WTC11 (cell line): ENCODE measurements at regions not wholly inside any gene's neighbourhood (a gene's known extent, or its start where the extent isn't known, plus 50 kb on each side); places are given as distances from the start of the nearest gene placed in this dataset.

ENCODE experiments used
- ATAC-seq: fragments of 200-7000 bp; cut with Tn5 transposase; 2 replicates; pipeline ENCODE4 v1.10.0; 2021; ENCODE audit warnings: mild to moderate bottlenecking, moderate library complexity
- CTCF ChIA-PET: fragments of 300-600 bp; sonication (Branson Sonifier 250); formaldehyde crosslinking; loops from one replicate; lab custom pipeline; 2021; ENCODE audit warnings: antibody characterized with exemption; lab: Charles Lee
- POLR2A ChIA-PET: fragments of 350-600 bp; sonication (Branson Sonifier 250); formaldehyde crosslinking; loops from one replicate; lab custom pipeline; 2021; ENCODE audit warnings: antibody characterized with exemption; lab: Charles Lee
- DNase-seq: peaks from one replicate; pipeline ENCODE4 v3.0.0; 2021; ENCODE audit warnings: low spot score
- H3K27ac Mint-ChIP-seq: 2 replicates; pipeline ENCODE4 v1.8.0; 2021; ENCODE audit warnings: mixed read lengths
- H3K27me3 Mint-ChIP-seq: 2 replicates; pipeline ENCODE4 v1.8.0; 2021; ENCODE audit warnings: low read depth, mild to moderate bottlenecking, moderate library complexity, mixed read lengths
- H3K36me3 Mint-ChIP-seq: 2 replicates; pipeline ENCODE4 v1.8.0; 2021; ENCODE audit warnings: mixed read lengths
- H3K4me1 Mint-ChIP-seq: 2 replicates; pipeline ENCODE4 v1.8.0; 2022; ENCODE audit warnings: mixed read lengths
- H3K4me3 Mint-ChIP-seq: 2 replicates; pipeline ENCODE4 v1.8.0; 2021; ENCODE audit warnings: mild to moderate bottlenecking, moderate library complexity, mixed read lengths
- H3K9me3 Mint-ChIP-seq: 2 replicates; pipeline ENCODE4 v1.8.0; 2021; ENCODE audit warnings: mixed read lengths
- ELF4 ChIP-seq: sonication (generic); formaldehyde crosslinking; IDR thresholded peaks from 2 replicates; pipeline ENCODE4 v1.8.1; 2022; ENCODE audit warnings: low read depth, mild to moderate bottlenecking, moderate library complexity, missing genetic modification reagents
- ETV6 ChIP-seq: sonication (generic); formaldehyde crosslinking; IDR thresholded peaks from 2 replicates; pipeline ENCODE4 v1.8.1; 2022; ENCODE audit warnings: mild to moderate bottlenecking, missing genetic modification reagents
- IRF1 ChIP-seq: sonication (generic); formaldehyde crosslinking; IDR thresholded peaks from 2 replicates; pipeline ENCODE4 v1.8.0; 2023; ENCODE audit warnings: missing genetic modification reagents
- JUN ChIP-seq: sonication (generic); formaldehyde crosslinking; IDR thresholded peaks from 2 replicates; pipeline ENCODE4 v1.8.0; 2023; ENCODE audit warnings: mild to moderate bottlenecking, missing genetic modification reagents
- KAT7 ChIP-seq: sonication (generic); formaldehyde crosslinking; IDR thresholded peaks from 2 replicates; pipeline ENCODE4 v1.8.1; 2023; ENCODE audit warnings: missing genetic modification reagents, mild to moderate bottlenecking, borderline replicate concordance
- MLX ChIP-seq: sonication (generic); formaldehyde crosslinking; IDR thresholded peaks from 2 replicates; pipeline ENCODE4 v1.8.1; 2023; ENCODE audit warnings: mild to moderate bottlenecking, missing genetic modification reagents, moderate library complexity
- NR1H2 ChIP-seq: sonication (generic); formaldehyde crosslinking; IDR thresholded peaks from 2 replicates; pipeline ENCODE4 v1.9.0; 2021; ENCODE audit warnings: mild to moderate bottlenecking, moderate library complexity, missing genetic modification reagents
- RELA ChIP-seq: sonication (generic); formaldehyde crosslinking; IDR thresholded peaks from 2 replicates; pipeline ENCODE4 v1.8.1; 2022; ENCODE audit warnings: missing genetic modification reagents, mild to moderate bottlenecking, borderline replicate concordance
- RORB ChIP-seq: fragments of 250-450 bp; sonication (Bioruptor Pico); IDR thresholded peaks from 2 replicates; pipeline ENCODE4 v1.9.0; 2021; ENCODE audit warnings: mild to moderate bottlenecking
- SP1 ChIP-seq: sonication (generic); formaldehyde crosslinking; conservative IDR thresholded peaks from 2 replicates; pipeline ENCODE4 v1.8.1; 2022; ENCODE audit warnings: missing genetic modification reagents
- TCF7 ChIP-seq: sonication (generic); formaldehyde crosslinking; IDR thresholded peaks from 2 replicates; pipeline ENCODE4 v1.8.0; 2022; ENCODE audit warnings: mild to moderate bottlenecking, low read depth, missing genetic modification reagents, moderate library complexity
- TEAD4 ChIP-seq: sonication (generic); formaldehyde crosslinking; IDR thresholded peaks from 2 replicates; pipeline ENCODE4 v1.8.0; 2022; ENCODE audit warnings: mild to moderate bottlenecking, missing genetic modification reagents
- ZBTB21 ChIP-seq: sonication (generic); formaldehyde crosslinking; IDR thresholded peaks from 2 replicates; pipeline ENCODE4 v1.8.1; 2023; ENCODE audit warnings: mild to moderate bottlenecking, missing genetic modification reagents, borderline replicate concordance
- ZNF263 ChIP-seq: sonication (generic); formaldehyde crosslinking; IDR thresholded peaks from 2 replicates; pipeline ENCODE4 v1.8.1; 2022; ENCODE audit warnings: low read depth, mild to moderate bottlenecking, moderate library complexity, missing genetic modification reagents
- ZNF396 ChIP-seq: fragments of 250-450 bp; sonication (Bioruptor Pico); IDR thresholded peaks from 2 replicates; pipeline ENCODE4 v1.8.0; 2021; ENCODE audit warnings: mild to moderate bottlenecking, moderate library complexity, borderline replicate concordance
- ZNF671 ChIP-seq: fragments of 250-450 bp; sonication (Bioruptor Pico); IDR thresholded peaks from 2 replicates; pipeline ENCODE4 v1.8.0; 2021; ENCODE audit warnings: mild to moderate bottlenecking
- TF ChIP-seq, protein P1 (sequence below): sonication (generic); formaldehyde crosslinking; IDR thresholded peaks from 2 replicates; pipeline ENCODE4 v1.8.0; 2022; ENCODE audit warnings: mild to moderate bottlenecking, missing genetic modification reagents
- TF ChIP-seq, protein P2 (sequence below): sonication (generic); formaldehyde crosslinking; IDR thresholded peaks from 2 replicates; pipeline ENCODE4 v1.8.1; 2023; ENCODE audit warnings: mild to moderate bottlenecking, moderate library complexity, missing genetic modification reagents
- TF ChIP-seq, protein P3 (sequence below): sonication (generic); formaldehyde crosslinking; IDR thresholded peaks from 2 replicates; pipeline ENCODE4 v1.8.0; 2022; ENCODE audit warnings: mild to moderate bottlenecking, missing genetic modification reagents
- TF ChIP-seq, protein P4 (sequence below): sonication (generic); formaldehyde crosslinking; IDR thresholded peaks from 2 replicates; pipeline ENCODE4 v1.8.0; 2022; ENCODE audit warnings: missing genetic modification reagents
- TF ChIP-seq, protein P5 (sequence below): sonication (generic); formaldehyde crosslinking; IDR thresholded peaks from 2 replicates; pipeline ENCODE4 v1.8.0; 2022; ENCODE audit warnings: mild to moderate bottlenecking, missing genetic modification reagents
- TF ChIP-seq, protein P6 (sequence below): fragments of 250-450 bp; sonication (Bioruptor Pico); IDR thresholded peaks from 2 replicates; pipeline ENCODE4 v2.1.2; 2022; ENCODE audit warnings: mild to moderate bottlenecking, moderate library complexity
- TF ChIP-seq, protein P7 (sequence below): sonication (generic); formaldehyde crosslinking; IDR thresholded peaks from 2 replicates; pipeline ENCODE4 v1.8.1; 2022; ENCODE audit warnings: mild to moderate bottlenecking, missing genetic modification reagents, moderate library complexity, borderline replicate concordance

DNA sequence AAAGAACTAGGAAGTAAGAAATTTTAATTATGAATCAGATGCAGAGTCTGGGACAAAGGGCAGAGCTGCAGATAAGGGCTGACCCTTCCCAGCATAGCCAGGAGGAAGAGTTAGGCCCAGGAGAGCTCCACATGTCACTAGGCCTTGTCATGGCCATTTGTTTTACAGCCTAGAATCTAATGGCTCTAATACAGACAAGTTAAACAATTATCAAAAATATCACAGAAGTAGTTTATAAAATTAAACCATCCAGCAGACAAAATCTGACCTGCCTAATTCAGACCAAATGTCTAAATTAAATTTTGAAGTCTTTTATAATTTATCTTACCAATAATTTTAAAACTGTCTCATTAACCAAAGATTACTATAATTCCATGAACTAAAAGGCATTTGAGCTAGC lies 1369.5 kb downstream of the CDH11 start:
- TF ChIP-seq ZNF671 (CRISPR knock-in tag): no peak
- TF ChIP-seq, protein P1, sequence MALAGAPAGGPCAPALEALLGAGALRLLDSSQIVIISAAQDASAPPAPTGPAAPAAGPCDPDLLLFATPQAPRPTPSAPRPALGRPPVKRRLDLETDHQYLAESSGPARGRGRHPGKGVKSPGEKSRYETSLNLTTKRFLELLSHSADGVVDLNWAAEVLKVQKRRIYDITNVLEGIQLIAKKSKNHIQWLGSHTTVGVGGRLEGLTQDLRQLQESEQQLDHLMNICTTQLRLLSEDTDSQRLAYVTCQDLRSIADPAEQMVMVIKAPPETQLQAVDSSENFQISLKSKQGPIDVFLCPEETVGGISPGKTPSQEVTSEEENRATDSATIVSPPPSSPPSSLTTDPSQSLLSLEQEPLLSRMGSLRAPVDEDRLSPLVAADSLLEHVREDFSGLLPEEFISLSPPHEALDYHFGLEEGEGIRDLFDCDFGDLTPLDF (CRISPR knock-in tag): no peak
- TF ChIP-seq ETV6 (CRISPR knock-in tag): no peak
- TF ChIP-seq SP1 (CRISPR knock-in tag): no peak
- TF ChIP-seq ZNF396 (CRISPR knock-in tag): no peak
- TF ChIP-seq, protein P2, sequence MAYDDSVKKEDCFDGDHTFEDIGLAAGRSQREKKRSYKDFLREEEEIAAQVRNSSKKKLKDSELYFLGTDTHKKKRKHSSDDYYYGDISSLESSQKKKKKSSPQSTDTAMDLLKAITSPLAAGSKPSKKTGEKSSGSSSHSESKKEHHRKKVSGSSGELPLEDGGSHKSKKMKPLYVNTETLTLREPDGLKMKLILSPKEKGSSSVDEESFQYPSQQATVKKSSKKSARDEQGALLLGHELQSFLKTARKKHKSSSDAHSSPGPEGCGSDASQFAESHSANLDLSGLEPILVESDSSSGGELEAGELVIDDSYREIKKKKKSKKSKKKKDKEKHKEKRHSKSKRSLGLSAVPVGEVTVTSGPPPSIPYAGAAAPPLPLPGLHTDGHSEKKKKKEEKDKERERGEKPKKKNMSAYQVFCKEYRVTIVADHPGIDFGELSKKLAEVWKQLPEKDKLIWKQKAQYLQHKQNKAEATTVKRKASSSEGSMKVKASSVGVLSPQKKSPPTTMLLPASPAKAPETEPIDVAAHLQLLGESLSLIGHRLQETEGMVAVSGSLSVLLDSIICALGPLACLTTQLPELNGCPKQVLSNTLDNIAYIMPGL (CRISPR knock-in tag): no peak
- TF ChIP-seq NR1H2: no peak
- TF ChIP-seq, protein P3, sequence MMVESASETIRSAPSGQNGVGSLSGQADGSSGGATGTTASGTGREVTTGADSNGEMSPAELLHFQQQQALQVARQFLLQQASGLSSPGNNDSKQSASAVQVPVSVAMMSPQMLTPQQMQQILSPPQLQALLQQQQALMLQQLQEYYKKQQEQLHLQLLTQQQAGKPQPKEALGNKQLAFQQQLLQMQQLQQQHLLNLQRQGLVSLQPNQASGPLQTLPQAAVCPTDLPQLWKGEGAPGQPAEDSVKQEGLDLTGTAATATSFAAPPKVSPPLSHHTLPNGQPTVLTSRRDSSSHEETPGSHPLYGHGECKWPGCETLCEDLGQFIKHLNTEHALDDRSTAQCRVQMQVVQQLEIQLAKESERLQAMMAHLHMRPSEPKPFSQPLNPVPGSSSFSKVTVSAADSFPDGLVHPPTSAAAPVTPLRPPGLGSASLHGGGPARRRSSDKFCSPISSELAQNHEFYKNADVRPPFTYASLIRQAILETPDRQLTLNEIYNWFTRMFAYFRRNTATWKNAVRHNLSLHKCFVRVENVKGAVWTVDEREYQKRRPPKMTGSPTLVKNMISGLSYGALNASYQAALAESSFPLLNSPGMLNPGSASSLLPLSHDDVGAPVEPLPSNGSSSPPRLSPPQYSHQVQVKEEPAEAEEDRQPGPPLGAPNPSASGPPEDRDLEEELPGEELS (CRISPR knock-in tag): no peak
- TF ChIP-seq ELF4 (CRISPR knock-in tag): no peak
- TF ChIP-seq JUN (CRISPR knock-in tag): no peak
- TF ChIP-seq ZNF263 (CRISPR knock-in tag): no peak
- TF ChIP-seq RELA: no peak
- TF ChIP-seq, protein P4, sequence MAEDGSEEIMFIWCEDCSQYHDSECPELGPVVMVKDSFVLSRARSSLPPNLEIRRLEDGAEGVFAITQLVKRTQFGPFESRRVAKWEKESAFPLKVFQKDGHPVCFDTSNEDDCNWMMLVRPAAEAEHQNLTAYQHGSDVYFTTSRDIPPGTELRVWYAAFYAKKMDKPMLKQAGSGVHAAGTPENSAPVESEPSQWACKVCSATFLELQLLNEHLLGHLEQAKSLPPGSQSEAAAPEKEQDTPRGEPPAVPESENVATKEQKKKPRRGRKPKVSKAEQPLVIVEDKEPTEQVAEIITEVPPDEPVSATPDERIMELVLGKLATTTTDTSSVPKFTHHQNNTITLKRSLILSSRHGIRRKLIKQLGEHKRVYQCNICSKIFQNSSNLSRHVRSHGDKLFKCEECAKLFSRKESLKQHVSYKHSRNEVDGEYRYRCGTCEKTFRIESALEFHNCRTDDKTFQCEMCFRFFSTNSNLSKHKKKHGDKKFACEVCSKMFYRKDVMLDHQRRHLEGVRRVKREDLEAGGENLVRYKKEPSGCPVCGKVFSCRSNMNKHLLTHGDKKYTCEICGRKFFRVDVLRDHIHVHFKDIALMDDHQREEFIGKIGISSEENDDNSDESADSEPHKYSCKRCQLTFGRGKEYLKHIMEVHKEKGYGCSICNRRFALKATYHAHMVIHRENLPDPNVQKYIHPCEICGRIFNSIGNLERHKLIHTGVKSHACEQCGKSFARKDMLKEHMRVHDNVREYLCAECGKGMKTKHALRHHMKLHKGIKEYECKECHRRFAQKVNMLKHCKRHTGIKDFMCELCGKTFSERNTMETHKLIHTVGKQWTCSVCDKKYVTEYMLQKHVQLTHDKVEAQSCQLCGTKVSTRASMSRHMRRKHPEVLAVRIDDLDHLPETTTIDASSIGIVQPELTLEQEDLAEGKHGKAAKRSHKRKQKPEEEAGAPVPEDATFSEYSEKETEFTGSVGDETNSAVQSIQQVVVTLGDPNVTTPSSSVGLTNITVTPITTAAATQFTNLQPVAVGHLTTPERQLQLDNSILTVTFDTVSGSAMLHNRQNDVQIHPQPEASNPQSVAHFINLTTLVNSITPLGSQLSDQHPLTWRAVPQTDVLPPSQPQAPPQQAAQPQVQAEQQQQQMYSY (CRISPR knock-in tag): no peak
- no peak for TF ChIP-seq MLX (CRISPR knock-in tag)
- TF ChIP-seq, all 79 proteins: peak for 0
- ChIA-PET CTCF (no interaction called here), POLR2A (no interaction called here)
- H3K4me3 Mint-ChIP-seq: no peak overlapping the region
- ATAC-seq (no peak), DNase-seq (no peak)
- H3K27me3 Mint-ChIP-seq: no peaks in the 10 kb centered on the region; the same call in 1 of the 2 replicates
- 0 out of 2 replicates have a peak, but pooled peaks cover 3% of the 10 kb centered on the region for H3K36me3 Mint-ChIP-seq
- peaks cover 17% of the 10 kb centered on the region for H3K9me3 Mint-ChIP-seq
- H3K4me1 Mint-ChIP-seq: peaks cover 22% of the 10 kb centered on the region
- H3K27ac Mint-ChIP-seq: no peak overlapping the region

GRCh38 chr16:63749276-63749675 lies 1372.6 kb downstream of the CDH11 start:
- ATAC-seq: no peak
- peaks cover 12% of the 10 kb centered on the region for H3K4me1 Mint-ChIP-seq
- H3K36me3 Mint-ChIP-seq: no peaks in the 10 kb centered on the region
- ChIA-PET CTCF (no interaction called here), POLR2A (no interaction called here)
- H3K27me3 Mint-ChIP-seq: no peaks in the 10 kb centered on the region; the same call in 1 of the 2 replicates
- H3K27ac Mint-ChIP-seq: no peak overlapping the region
- DNase-seq: no peak
- H3K9me3 Mint-ChIP-seq: 0 out of 2 replicates have a peak, but pooled peaks cover 6% of the 10 kb centered on the region
- H3K4me3 Mint-ChIP-seq: no peak overlapping the region
- no peak for TF ChIP-seq ZBTB21 (CRISPR knock-in tag)
- no peak for TF ChIP-seq RORB
- TF ChIP-seq IRF1: no peak
- TF ChIP-seq TCF7: no peak
- no peak for TF ChIP-seq SP1 (CRISPR knock-in tag)
- no peak for TF ChIP-seq KAT7 (CRISPR knock-in tag)
- TF ChIP-seq TEAD4 (CRISPR knock-in tag): no peak
- TF ChIP-seq, protein P5, sequence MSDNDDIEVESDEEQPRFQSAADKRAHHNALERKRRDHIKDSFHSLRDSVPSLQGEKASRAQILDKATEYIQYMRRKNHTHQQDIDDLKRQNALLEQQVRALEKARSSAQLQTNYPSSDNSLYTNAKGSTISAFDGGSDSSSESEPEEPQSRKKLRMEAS (CRISPR knock-in tag): no peak
- TF ChIP-seq, protein P6, sequence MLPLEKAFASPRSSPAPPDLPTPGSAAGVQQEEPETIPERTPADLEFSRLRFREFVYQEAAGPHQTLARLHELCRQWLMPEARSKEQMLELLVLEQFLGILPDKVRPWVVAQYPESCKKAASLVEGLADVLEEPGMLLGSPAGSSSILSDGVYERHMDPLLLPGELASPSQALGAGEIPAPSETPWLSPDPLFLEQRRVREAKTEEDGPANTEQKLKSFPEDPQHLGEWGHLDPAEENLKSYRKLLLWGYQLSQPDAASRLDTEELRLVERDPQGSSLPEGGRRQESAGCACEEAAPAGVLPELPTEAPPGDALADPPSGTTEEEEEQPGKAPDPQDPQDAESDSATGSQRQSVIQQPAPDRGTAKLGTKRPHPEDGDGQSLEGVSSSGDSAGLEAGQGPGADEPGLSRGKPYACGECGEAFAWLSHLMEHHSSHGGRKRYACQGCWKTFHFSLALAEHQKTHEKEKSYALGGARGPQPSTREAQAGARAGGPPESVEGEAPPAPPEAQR (CRISPR knock-in tag): no peak
- TF ChIP-seq, protein P7, sequence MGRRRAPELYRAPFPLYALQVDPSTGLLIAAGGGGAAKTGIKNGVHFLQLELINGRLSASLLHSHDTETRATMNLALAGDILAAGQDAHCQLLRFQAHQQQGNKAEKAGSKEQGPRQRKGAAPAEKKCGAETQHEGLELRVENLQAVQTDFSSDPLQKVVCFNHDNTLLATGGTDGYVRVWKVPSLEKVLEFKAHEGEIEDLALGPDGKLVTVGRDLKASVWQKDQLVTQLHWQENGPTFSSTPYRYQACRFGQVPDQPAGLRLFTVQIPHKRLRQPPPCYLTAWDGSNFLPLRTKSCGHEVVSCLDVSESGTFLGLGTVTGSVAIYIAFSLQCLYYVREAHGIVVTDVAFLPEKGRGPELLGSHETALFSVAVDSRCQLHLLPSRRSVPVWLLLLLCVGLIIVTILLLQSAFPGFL: no peak
